Stomach (tissue), 4 donors: ENCODE measurements at regions not wholly inside any gene's neighbourhood (a gene's known extent, or its start where the extent isn't known, plus 50 kb on each side); places are given as distances from the start of the nearest gene placed in this dataset.

ENCODE experiments used
- EP300 ChIP-seq: sonication (generic); formaldehyde crosslinking; IDR thresholded peaks from one replicate; pipeline ENCODE4 v1.6.1; 2017; ENCODE audit warnings: antibody characterized with exemption
- TF ChIP-seq, protein P1 (sequence below), 7 experiments: fragments of 450-650 bp in 4 of 7; fragments of 200-600 bp in 3 of 7; sonication (generic) in 3 of 7; IDR thresholded peaks; one replicate each; pipeline ENCODE4 v1.5.1; 2016 to 2019; ENCODE audit warnings: antibody characterized with exemption in 7 of 7, control low read depth in 2 of 7, mild to moderate bottlenecking in 1 of 7

DNA sequence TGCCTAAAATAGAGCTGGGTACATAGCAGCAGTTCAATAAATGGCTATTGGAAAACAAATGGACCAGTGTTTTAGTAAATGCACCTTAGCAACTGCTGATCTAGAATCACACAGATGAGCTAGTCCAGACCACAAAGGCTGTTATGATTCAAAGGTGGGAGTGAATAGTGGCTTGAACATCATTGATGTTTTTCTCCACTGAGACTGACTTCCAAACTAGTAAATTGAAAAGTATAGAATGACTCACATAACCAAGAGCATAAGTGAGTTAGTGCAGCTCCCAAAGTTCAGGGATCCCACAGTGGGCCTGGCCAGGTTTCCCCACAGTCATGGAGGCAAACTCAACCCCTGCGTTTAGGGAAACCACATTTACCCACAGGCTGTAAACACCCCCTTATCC lies 106.7 kb upstream of the YPEL5 start:
- TF ChIP-seq, protein P1, sequence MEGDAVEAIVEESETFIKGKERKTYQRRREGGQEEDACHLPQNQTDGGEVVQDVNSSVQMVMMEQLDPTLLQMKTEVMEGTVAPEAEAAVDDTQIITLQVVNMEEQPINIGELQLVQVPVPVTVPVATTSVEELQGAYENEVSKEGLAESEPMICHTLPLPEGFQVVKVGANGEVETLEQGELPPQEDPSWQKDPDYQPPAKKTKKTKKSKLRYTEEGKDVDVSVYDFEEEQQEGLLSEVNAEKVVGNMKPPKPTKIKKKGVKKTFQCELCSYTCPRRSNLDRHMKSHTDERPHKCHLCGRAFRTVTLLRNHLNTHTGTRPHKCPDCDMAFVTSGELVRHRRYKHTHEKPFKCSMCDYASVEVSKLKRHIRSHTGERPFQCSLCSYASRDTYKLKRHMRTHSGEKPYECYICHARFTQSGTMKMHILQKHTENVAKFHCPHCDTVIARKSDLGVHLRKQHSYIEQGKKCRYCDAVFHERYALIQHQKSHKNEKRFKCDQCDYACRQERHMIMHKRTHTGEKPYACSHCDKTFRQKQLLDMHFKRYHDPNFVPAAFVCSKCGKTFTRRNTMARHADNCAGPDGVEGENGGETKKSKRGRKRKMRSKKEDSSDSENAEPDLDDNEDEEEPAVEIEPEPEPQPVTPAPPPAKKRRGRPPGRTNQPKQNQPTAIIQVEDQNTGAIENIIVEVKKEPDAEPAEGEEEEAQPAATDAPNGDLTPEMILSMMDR (IDR thresholded peaks at IDR 0.05) = no peak
- TF ChIP-seq EP300 = no peak
